CD14-positive monocyte (primary cell): ENCODE measurements at regions not wholly inside any gene's neighbourhood (a gene's known extent, or its start where the extent isn't known, plus 50 kb on each side); places are given as distances from the start of the nearest gene placed in this dataset.

ENCODE experiments used
- DNase-seq, 3 donors: peaks; one replicate each; pipeline ENCODE4 v3.0.0-alpha.2; 2011 to 2022
- H2AFZ ChIP-seq: 2 replicates; pipeline ENCODE4 v1.6.0; 2012; ENCODE audit warnings: mild to moderate bottlenecking, low read depth, low read length, inconsistent platforms; ENCODE audit not compliant: insufficient read depth, poor library complexity, severe bottlenecking
- H3K27ac ChIP-seq, 2 donors: 1 replicate in 1 of 2; 2 replicates in 1 of 2; pipeline ENCODE4 v1.5.1; 2012 to 2013; ENCODE audit warnings: low read length in 2 of 2, control low read depth in 1 of 2, inconsistent platforms in 1 of 2, low read depth in 1 of 2, mild to moderate bottlenecking in 1 of 2
- H3K27me3 ChIP-seq, 2 donors: one replicate each; pipeline versions ENCODE4 v1.6.0 to v1.6.1; 2011 to 2013; ENCODE audit warnings: low read length in 2 of 2; ENCODE audit not compliant: control insufficient read depth in 2 of 2, insufficient read depth in 2 of 2
- H3K36me3 ChIP-seq, 2 donors: replicated peaks in 1 of 2; 1 replicate in 1 of 2; 2 replicates in 1 of 2; pipeline versions ENCODE4 v1.5.1 to v1.6.1; 2012 to 2013; ENCODE audit warnings: low read length in 2 of 2, control low read depth in 1 of 2, inconsistent platforms in 1 of 2, mild to moderate bottlenecking in 1 of 2; ENCODE audit not compliant: insufficient read depth in 2 of 2, control insufficient read depth in 1 of 2
- H3K4me1 ChIP-seq, 2 donors: 1 replicate in 1 of 2; 2 replicates in 1 of 2; pipeline versions ENCODE4 v1.5.1 to v1.6.1; 2012 to 2013; ENCODE audit warnings: low read length in 2 of 2, control low read depth in 1 of 2, inconsistent platforms in 1 of 2, mild to moderate bottlenecking in 1 of 2, moderate library complexity in 1 of 2; ENCODE audit not compliant: insufficient read depth in 2 of 2, control insufficient read depth in 1 of 2
- H3K4me2 ChIP-seq: replicated peaks from 2 replicates; pipeline ENCODE3; 2012; ENCODE audit warnings: low read length, moderate library complexity, mild to moderate bottlenecking; ENCODE audit not compliant: poor library complexity, severe bottlenecking; ENCODE audit errors: extremely low read depth
- H3K4me3 ChIP-seq, 3 experiments: fragments of 200-600 bp in 1 of 3; sonication (generic) in 1 of 3; replicated peaks in 1 of 3; 1 replicate in 2 of 3; 2 replicates in 1 of 3; pipeline ENCODE4 v1.5.1; 2011 to 2013; ENCODE audit warnings: low read length in 3 of 3, mild to moderate bottlenecking in 3 of 3, control low read depth in 2 of 3, low read depth in 2 of 3, inconsistent platforms in 1 of 3, moderate library complexity in 1 of 3
- H3K79me2 ChIP-seq: 2 replicates; pipeline ENCODE4 v1.6.0; 2012; ENCODE audit warnings: mild to moderate bottlenecking, control low read depth, inconsistent platforms, low read length, moderate library complexity; ENCODE audit not compliant: insufficient read depth
- H3K9ac ChIP-seq: 2 replicates; pipeline ENCODE4 v1.6.0; 2017; ENCODE audit warnings: low read length, mild to moderate bottlenecking; ENCODE audit not compliant: insufficient read depth, poor library complexity, severe bottlenecking
- H3K9me3 ChIP-seq, 2 donors: replicated peaks in 1 of 2; 1 replicate in 1 of 2; 2 replicates in 1 of 2; pipeline versions ENCODE4 v1.5.1 to v1.6.1; 2012 to 2013; ENCODE audit warnings: low read length in 2 of 2, control low read depth in 1 of 2; ENCODE audit not compliant: control insufficient read depth in 1 of 2, insufficient read depth in 1 of 2
- H4K20me1 ChIP-seq: 2 replicates; pipeline ENCODE4 v1.6.0; 2012; ENCODE audit warnings: mild to moderate bottlenecking, low read length, control low read depth, moderate library complexity; ENCODE audit not compliant: insufficient read depth
- H3K27ac Mint-ChIP-seq, 7 donors: one replicate each; pipeline ENCODE4 v1.8.0; 2020; ENCODE audit warnings: mild to moderate bottlenecking in 7 of 7, mixed read lengths in 7 of 7, moderate library complexity in 6 of 7, inconsistent platforms in 2 of 7
- H3K27me3 Mint-ChIP-seq, 3 donors: one replicate each; pipeline ENCODE4 v1.8.0; 2021 to 2022; ENCODE audit warnings: low read depth in 3 of 3, mild to moderate bottlenecking in 3 of 3, mixed read lengths in 3 of 3, moderate library complexity in 3 of 3, inconsistent platforms in 1 of 3
- H3K36me3 Mint-ChIP-seq, 2 donors: one replicate each; pipeline ENCODE4 v1.8.0; 2020; ENCODE audit warnings: mixed read lengths in 2 of 2, inconsistent platforms in 1 of 2, mild to moderate bottlenecking in 1 of 2
- H3K4me1 Mint-ChIP-seq: one replicate; pipeline ENCODE4 v1.8.0; 2020; ENCODE audit warnings: mild to moderate bottlenecking, mixed read lengths
- H3K4me3 Mint-ChIP-seq, 2 donors: one replicate each; pipeline ENCODE4 v1.8.0; 2020; ENCODE audit warnings: mild to moderate bottlenecking in 2 of 2, mixed read lengths in 2 of 2, moderate library complexity in 1 of 2
- H3K9me3 Mint-ChIP-seq, 7 donors: one replicate each; pipeline ENCODE4 v1.8.0; 2020 to 2022; ENCODE audit warnings: mixed read lengths in 7 of 7, mild to moderate bottlenecking in 6 of 7, moderate library complexity in 6 of 7, inconsistent platforms in 2 of 7
- WGBS: methylation state at CpG from one replicate; pipeline ENCODE4 v1.1.5; 2013; ENCODE audit warnings: missing lambda C conversion rate; ENCODE audit not compliant: insufficient coverage; 5-methylcytosine and 5-hydroxymethylcytosine counted together
- intact Hi-C, 2 donors: fragments of 100-400 bp; cut with micrococcal nuclease; formaldehyde crosslinking; loops; one replicate each; pipeline versions ENCODE4 v1.15.0 to v1.15.1; 2023
- TF ChIP-seq, protein P1 (sequence below): fragments of 200-600 bp; IDR thresholded peaks from one replicate; pipeline ENCODE4 v1.8.0; 2022; ENCODE audit warnings: antibody characterized with exemption, mild to moderate bottlenecking

- Histone ChIP-seq H4K20me1 (no peaks in the 10 kb centered on the region), H3K27ac (no peak overlapping the region), H3K79me2 (no peaks in the 10 kb centered on the region), H3K4me1 (no peaks in the 10 kb centered on the region), H3K4me2 (no peak overlapping the region), H2AFZ (no peak overlapping the region), H3K36me3 (no peaks in the 10 kb centered on the region), H3K9me3 (no peaks in the 10 kb centered on the region), H3K4me3 (no peak overlapping the region), H3K27me3 (no peaks in the 10 kb centered on the region), H3K9ac (no peak overlapping the region)
- Mint-ChIP-seq H3K9me3 (peaks cover 0 to 3% (median 0%) of the 10 kb centered on the region in 7 donors), H3K36me3 (no peaks in the 10 kb centered on the region), H3K27me3 (peaks cover 3 to 6% (median 3%) of the 10 kb centered on the region in 3 donors), H3K4me1 (no peaks in the 10 kb centered on the region), H3K27ac (no peak overlapping the region), H3K4me3 (no peak overlapping the region)
- TF ChIP-seq, protein P1, sequence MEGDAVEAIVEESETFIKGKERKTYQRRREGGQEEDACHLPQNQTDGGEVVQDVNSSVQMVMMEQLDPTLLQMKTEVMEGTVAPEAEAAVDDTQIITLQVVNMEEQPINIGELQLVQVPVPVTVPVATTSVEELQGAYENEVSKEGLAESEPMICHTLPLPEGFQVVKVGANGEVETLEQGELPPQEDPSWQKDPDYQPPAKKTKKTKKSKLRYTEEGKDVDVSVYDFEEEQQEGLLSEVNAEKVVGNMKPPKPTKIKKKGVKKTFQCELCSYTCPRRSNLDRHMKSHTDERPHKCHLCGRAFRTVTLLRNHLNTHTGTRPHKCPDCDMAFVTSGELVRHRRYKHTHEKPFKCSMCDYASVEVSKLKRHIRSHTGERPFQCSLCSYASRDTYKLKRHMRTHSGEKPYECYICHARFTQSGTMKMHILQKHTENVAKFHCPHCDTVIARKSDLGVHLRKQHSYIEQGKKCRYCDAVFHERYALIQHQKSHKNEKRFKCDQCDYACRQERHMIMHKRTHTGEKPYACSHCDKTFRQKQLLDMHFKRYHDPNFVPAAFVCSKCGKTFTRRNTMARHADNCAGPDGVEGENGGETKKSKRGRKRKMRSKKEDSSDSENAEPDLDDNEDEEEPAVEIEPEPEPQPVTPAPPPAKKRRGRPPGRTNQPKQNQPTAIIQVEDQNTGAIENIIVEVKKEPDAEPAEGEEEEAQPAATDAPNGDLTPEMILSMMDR = no peak
- no CpG with 5 or more reads among the region's 2 CpGs for WGBS
- intact Hi-C loops = no loop called here
- no peak for DNase-seq
Observed at GRCh38 chr1:93778457-93778856, 96.8 kb upstream of the BCAR3 start.

DNA sequence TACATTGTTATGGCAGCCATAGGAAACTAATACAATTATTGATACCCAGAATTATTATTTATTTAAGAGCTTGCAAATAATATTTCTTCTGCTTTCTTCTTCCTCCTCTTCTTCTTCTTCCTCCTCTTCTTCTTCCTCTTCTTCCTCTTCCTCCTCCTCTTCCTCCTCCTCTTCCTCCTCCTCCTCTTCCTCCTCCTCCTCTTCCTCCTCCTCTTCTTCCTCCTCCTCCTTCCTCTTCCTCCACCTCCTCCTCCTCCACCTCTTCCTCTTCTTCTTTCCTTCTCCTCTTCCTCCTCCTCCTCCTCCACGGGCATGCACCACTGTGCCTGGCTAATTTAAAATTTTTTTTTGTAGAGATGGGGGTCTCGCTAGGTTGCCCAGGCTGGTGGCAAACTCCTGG, 95.6 kb upstream of the BCAR3 start:
- no peaks in the 10 kb centered on the region for H4K20me1 ChIP-seq
- no peak overlapping the region for H3K4me3 ChIP-seq
- intact Hi-C loops = no loop called here
- TF ChIP-seq, protein P1 = no peak
- Mint-ChIP-seq H3K4me1 (no peaks in the 10 kb centered on the region), H3K36me3 (no peaks in the 10 kb centered on the region), H3K27ac (peak overlapping the region in 1 of 7 donors; percentile 12), H3K4me3 (no peak overlapping the region), H3K9me3 (peaks cover 0 to 3% (median 0%) of the 10 kb centered on the region in 7 donors), H3K27me3 (peaks cover 0 to 7% (median 3%) of the 10 kb centered on the region in 3 donors)
- no peaks in the 10 kb centered on the region for H3K79me2 ChIP-seq
- WGBS = no CpG with 5 or more reads among the region's 2 CpGs
- no peaks in the 10 kb centered on the region for H3K36me3 ChIP-seq
- H3K4me1 ChIP-seq = no peaks in the 10 kb centered on the region
- H3K9ac ChIP-seq = no peak overlapping the region
- H3K9me3 ChIP-seq = no peaks in the 10 kb centered on the region
- no peak overlapping the region for H3K4me2 ChIP-seq
- DNase-seq = no peak
- H3K27me3 ChIP-seq = no peaks in the 10 kb centered on the region
- H2AFZ ChIP-seq = no peak overlapping the region
- no peak overlapping the region for H3K27ac ChIP-seq
